B cell (primary cell): ENCODE measurements at regions not wholly inside any gene's neighbourhood (a gene's known extent, or its start where the extent isn't known, plus 50 kb on each side); places are given as distances from the start of the nearest gene placed in this dataset.

Experiments used
- ATAC-seq: fragments of 200-7000 bp; cut with Tn5 transposase; one replicate; pipeline ENCODE4 v1.10.0; 2021; ENCODE audit warnings: low read depth, mild to moderate bottlenecking, moderate number of reproducible peaks, moderate library complexity
- CTCF ChIA-PET: fragments of 350-600 bp; sonication (Branson Sonifier 250); formaldehyde crosslinking; loops from one replicate; lab custom pipeline; 2021; ENCODE audit warnings: antibody characterized with exemption, inconsistent platforms; lab: Charles Lee
- POLR2A ChIA-PET: fragments of 350-600 bp; sonication (Branson Sonifier 250); formaldehyde crosslinking; loops from one replicate; lab custom pipeline; 2021; ENCODE audit warnings: antibody characterized with exemption; lab: Charles Lee
- DNase-seq: peaks from one replicate; pipeline ENCODE4 v3.0.0; 2013
- H2AFZ ChIP-seq: 2 replicates; pipeline ENCODE4 v1.6.1; 2012; ENCODE audit warnings: mild to moderate bottlenecking, low read depth, low read length; ENCODE audit not compliant: insufficient read depth, poor library complexity, severe bottlenecking
- H3K27ac ChIP-seq, 2 donors: 1 replicate in 1 of 2; 2 replicates in 1 of 2; pipeline ENCODE4 v1.5.1; 2012 to 2013; ENCODE audit warnings: low read length in 2 of 2, mild to moderate bottlenecking in 2 of 2, moderate library complexity in 1 of 2
- H3K27me3 ChIP-seq, 4 experiments: fragments of 200-600 bp in 1 of 4; sonication (generic) in 1 of 4; replicated peaks in 1 of 4; 1 replicate in 2 of 4; 2 replicates in 2 of 4; pipeline versions ENCODE4 v1.6.1 to v1.7.0; 2013 to 2016; ENCODE audit warnings: low read length in 3 of 4, mild to moderate bottlenecking in 2 of 4, mixed read lengths in 1 of 4, moderate library complexity in 1 of 4; ENCODE audit not compliant: insufficient read depth in 4 of 4, control insufficient read depth in 3 of 4; ENCODE audit errors: control extremely low read depth in 1 of 4
- H3K36me3 ChIP-seq, 2 experiments: replicated peaks in 1 of 2; 1 replicate in 1 of 2; 2 replicates in 1 of 2; pipeline versions ENCODE4 v1.6.1 to v1.7.1; 2013; ENCODE audit warnings: low read length in 1 of 2; ENCODE audit not compliant: insufficient read depth in 2 of 2, control insufficient read depth in 1 of 2; ENCODE audit errors: control extremely low read depth in 1 of 2, extremely low read depth in 1 of 2
- H3K4me1 ChIP-seq, 2 donors: fragments of 200-600 bp in 1 of 2; sonication (generic) in 1 of 2; 1 replicate in 1 of 2; 2 replicates in 1 of 2; pipeline versions ENCODE4 v1.5.1 to v1.6.1; 2013 to 2017; ENCODE audit warnings: low read length in 2 of 2; ENCODE audit not compliant: control insufficient read depth in 2 of 2, insufficient read depth in 2 of 2
- H3K4me2 ChIP-seq: replicated peaks from 2 replicates; pipeline ENCODE3; 2012; ENCODE audit warnings: mild to moderate bottlenecking, low read depth, low read length; ENCODE audit not compliant: poor library complexity, severe bottlenecking
- H3K4me3 ChIP-seq, 5 experiments: fragments of 200-600 bp in 1 of 5; sonication (generic) in 1 of 5; 1 replicate in 3 of 5; 2 replicates in 2 of 5; pipeline versions ENCODE4 v1.5.1 to v1.7.0; 2011 to 2016; ENCODE audit warnings: low read length in 4 of 5, mild to moderate bottlenecking in 4 of 5, low read depth in 2 of 5, control low read depth in 1 of 5, moderate library complexity in 1 of 5; ENCODE audit not compliant: insufficient read depth in 1 of 5; ENCODE audit errors: control extremely low read depth in 1 of 5, extremely low read depth in 1 of 5
- H3K79me2 ChIP-seq: fragments of 200-600 bp; sonication (generic); one replicate; pipeline ENCODE4 v1.6.0; 2016; ENCODE audit warnings: low read length; ENCODE audit not compliant: control insufficient read depth, insufficient read depth
- H3K9ac ChIP-seq: fragments of 200-600 bp; sonication (generic); 2 replicates; pipeline ENCODE4 v1.6.1; 2017; ENCODE audit warnings: mild to moderate bottlenecking, low read length, moderate library complexity
- H3K9me3 ChIP-seq, 3 donors: one replicate each; pipeline versions ENCODE4 v1.6.1 to v1.7.1; 2013; ENCODE audit warnings: low read length in 2 of 3; ENCODE audit not compliant: control insufficient read depth in 2 of 3, insufficient read depth in 1 of 3; ENCODE audit errors: control extremely low read depth in 1 of 3
- H4K20me1 ChIP-seq: 2 replicates; pipeline ENCODE4 v1.6.0; 2012; ENCODE audit warnings: mild to moderate bottlenecking, low read length; ENCODE audit not compliant: insufficient read depth, control insufficient read depth, poor library complexity, severe bottlenecking
- H3K27ac Mint-ChIP-seq: one replicate; pipeline ENCODE4 v1.8.0; 2021; ENCODE audit warnings: mixed read lengths
- H3K27me3 Mint-ChIP-seq: one replicate; pipeline ENCODE4 v1.8.0; 2021; ENCODE audit warnings: mixed read lengths
- H3K4me1 Mint-ChIP-seq: one replicate; pipeline ENCODE4 v1.8.0; 2021; ENCODE audit warnings: mixed read lengths
- H3K4me3 Mint-ChIP-seq: one replicate; pipeline ENCODE4 v1.8.0; 2021; ENCODE audit warnings: mixed read lengths
- H3K9me3 Mint-ChIP-seq: one replicate; pipeline ENCODE4 v1.8.0; 2022; ENCODE audit warnings: mixed read lengths; ENCODE audit not compliant: insufficient read depth
- EZH2 ChIP-seq: IDR thresholded peaks from 2 replicates; pipeline ENCODE4 v1.6.1; 2012; ENCODE audit warnings: borderline replicate concordance, low read depth, mild to moderate bottlenecking, moderate library complexity, low read length; ENCODE audit not compliant: insufficient read depth, poor library complexity, severe bottlenecking
- WGBS: methylation state at CpG from one replicate; pipeline ENCODE4 v1.1.5; 2013; ENCODE audit warnings: missing lambda C conversion rate; ENCODE audit not compliant: insufficient coverage; 5-methylcytosine and 5-hydroxymethylcytosine counted together
- intact Hi-C: fragments of 100-400 bp; cut with micrococcal nuclease; formaldehyde crosslinking; loops from one replicate; pipeline ENCODE4 v1.10.0; 2022
- TF ChIP-seq, protein P1 (sequence below): fragments of 200-600 bp; IDR thresholded peaks from one replicate; pipeline ENCODE4 v1.8.0; 2022; ENCODE audit warnings: antibody characterized with exemption, mild to moderate bottlenecking

DNA sequence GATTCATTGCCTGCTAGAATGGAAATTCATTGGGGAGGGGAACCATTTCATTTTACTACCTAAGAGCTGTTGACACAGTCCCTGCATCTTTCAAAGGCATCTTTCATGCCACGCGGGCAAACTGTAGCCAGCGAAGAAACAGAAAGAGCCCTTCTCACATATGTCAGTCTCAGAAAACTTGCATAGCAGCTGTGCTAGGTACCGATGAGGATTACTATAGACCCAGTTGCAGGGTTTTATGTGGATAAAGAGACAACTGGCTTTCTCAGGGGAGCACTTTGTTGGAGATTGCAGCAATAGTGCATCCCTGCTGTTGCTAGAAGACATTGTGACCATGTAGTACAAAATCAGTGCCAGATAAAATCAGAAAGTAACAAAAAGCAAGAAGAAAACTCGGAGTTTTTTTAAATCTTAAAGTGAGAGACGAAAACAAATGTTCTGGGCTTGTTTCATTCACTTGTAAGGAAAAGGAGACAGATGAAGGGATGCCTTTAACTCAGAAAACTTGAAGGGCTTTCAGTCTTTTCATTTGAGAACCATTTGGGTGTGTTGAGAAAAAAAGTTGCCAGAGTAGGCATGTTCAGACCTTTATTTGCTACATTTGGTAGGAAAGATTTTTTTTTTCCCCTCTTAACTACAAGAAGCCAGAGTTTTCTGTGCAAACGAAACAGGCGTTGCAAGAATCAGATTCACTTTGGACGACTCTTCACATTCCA lies 804.1 kb downstream of the USP25 start:
- POLR2A ChIA-PET, result no interaction called here
- intact Hi-C loops, result no loop called here
- WGBS, result 85% methylated on average over 7 of the region's 9 CpGs
- H3K4me3 ChIP-seq, result no peak overlapping the region
- no peak overlapping the region for H3K27ac ChIP-seq
- H3K79me2 ChIP-seq, result no peaks in the 10 kb centered on the region
- H2AFZ ChIP-seq, result no peak overlapping the region
- DNase-seq, result no peak
- Mint-ChIP-seq H3K4me3 (no peak overlapping the region), H3K4me1 (no peaks in the 10 kb centered on the region), H3K27me3 (no peaks in the 10 kb centered on the region), H3K9me3 (peaks cover 3% of the 10 kb centered on the region), H3K27ac (no peak overlapping the region)
- H4K20me1 ChIP-seq, result no peaks in the 10 kb centered on the region
- H3K4me2 ChIP-seq, result no peak overlapping the region
- H3K27me3 ChIP-seq, result no peaks in the 10 kb centered on the region
- no peaks in the 10 kb centered on the region for H3K4me1 ChIP-seq
- CTCF ChIA-PET, result no interaction called here
- ATAC-seq, result no peak
- no peaks in the 10 kb centered on the region for H3K36me3 ChIP-seq
- TF ChIP-seq, protein P1, sequence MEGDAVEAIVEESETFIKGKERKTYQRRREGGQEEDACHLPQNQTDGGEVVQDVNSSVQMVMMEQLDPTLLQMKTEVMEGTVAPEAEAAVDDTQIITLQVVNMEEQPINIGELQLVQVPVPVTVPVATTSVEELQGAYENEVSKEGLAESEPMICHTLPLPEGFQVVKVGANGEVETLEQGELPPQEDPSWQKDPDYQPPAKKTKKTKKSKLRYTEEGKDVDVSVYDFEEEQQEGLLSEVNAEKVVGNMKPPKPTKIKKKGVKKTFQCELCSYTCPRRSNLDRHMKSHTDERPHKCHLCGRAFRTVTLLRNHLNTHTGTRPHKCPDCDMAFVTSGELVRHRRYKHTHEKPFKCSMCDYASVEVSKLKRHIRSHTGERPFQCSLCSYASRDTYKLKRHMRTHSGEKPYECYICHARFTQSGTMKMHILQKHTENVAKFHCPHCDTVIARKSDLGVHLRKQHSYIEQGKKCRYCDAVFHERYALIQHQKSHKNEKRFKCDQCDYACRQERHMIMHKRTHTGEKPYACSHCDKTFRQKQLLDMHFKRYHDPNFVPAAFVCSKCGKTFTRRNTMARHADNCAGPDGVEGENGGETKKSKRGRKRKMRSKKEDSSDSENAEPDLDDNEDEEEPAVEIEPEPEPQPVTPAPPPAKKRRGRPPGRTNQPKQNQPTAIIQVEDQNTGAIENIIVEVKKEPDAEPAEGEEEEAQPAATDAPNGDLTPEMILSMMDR, result no peak
- no peak for TF ChIP-seq EZH2
- no peaks in the 10 kb centered on the region for H3K9me3 ChIP-seq
- H3K9ac ChIP-seq, result no peak overlapping the region

DNA sequence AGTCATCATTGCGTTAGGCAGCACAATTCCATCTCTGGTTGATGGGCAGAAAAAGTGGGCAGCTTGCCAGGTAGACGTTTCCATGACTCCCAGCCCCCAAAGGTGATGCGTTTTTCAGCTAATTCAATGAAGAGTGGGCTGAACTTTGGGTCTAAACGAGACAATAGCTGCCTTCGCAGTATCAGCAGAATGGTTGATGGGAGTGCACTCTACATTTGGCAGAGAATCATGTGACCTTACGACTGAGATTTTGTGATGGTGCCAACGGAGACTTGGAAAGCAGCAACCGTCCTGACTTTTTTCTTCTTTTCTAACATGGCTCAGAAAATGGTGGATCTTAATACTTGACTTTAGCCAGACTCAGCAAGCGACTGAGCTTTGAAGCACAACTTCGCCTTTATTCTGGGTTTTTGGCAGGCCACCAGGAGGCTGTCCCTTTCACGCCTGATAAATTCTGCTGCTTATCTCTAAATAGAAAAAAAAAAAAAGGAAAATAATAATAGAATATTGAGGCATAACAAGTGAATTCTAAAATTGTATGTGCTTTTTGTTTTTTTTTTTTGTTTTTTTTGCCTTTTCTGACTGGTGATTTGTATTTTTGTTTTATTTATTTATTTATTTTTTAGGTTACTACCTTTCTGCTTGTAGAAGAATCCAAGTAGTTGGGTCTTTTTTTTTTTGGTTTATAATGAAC lies 804.8 kb downstream of the USP25 start:
- Mint-ChIP-seq H3K27me3 (no peaks in the 10 kb centered on the region), H3K27ac (no peak overlapping the region), H3K4me1 (no peaks in the 10 kb centered on the region), H3K9me3 (peaks cover 3% of the 10 kb centered on the region), H3K4me3 (no peak overlapping the region)
- 93% methylated on average over 8 of the region's 11 CpGs for WGBS
- ATAC-seq, result no peak
- Histone ChIP-seq H4K20me1 (no peaks in the 10 kb centered on the region), H3K9me3 (peaks cover 0 to under 1% (median 0%) of the 10 kb centered on the region in 3 donors), H3K9ac (no peak overlapping the region), H2AFZ (no peak overlapping the region), H3K27me3 (no peaks in the 10 kb centered on the region), H3K27ac (no peak overlapping the region), H3K4me3 (no peak overlapping the region), H3K4me2 (no peak overlapping the region), H3K4me1 (no peaks in the 10 kb centered on the region), H3K36me3 (no peaks in the 10 kb centered on the region), H3K79me2 (no peaks in the 10 kb centered on the region)
- intact Hi-C loops, result no loop called here
- no peak for DNase-seq
- POLR2A ChIA-PET, result no interaction called here
- CTCF ChIA-PET, result no interaction called here
- TF ChIP-seq EZH2, result no peak
- TF ChIP-seq, protein P1, result no peak
